Sigmoid colon (tissue), 4 donors: ENCODE measurements at regions not wholly inside any gene's neighbourhood (a gene's known extent, or its start where the extent isn't known, plus 50 kb on each side); places are given as distances from the start of the nearest gene placed in this dataset.

Source experiments
- EP300 ChIP-seq, 4 donors: sonication (generic); formaldehyde crosslinking; IDR thresholded peaks; one replicate each; pipeline ENCODE4 v1.6.1; 2017; ENCODE audit warnings: antibody characterized with exemption in 4 of 4
- POLR2A ChIP-seq, 2 donors: fragments of 450-650 bp; IDR thresholded peaks; one replicate each; pipeline ENCODE4 v1.6.1; 2016; ENCODE audit warnings: antibody characterized with exemption in 2 of 2, mild to moderate bottlenecking in 2 of 2, moderate library complexity in 2 of 2
- POLR2AphosphoS5 ChIP-seq, 4 donors: sonication (generic); formaldehyde crosslinking; IDR thresholded peaks; one replicate each; pipeline ENCODE4 v1.6.1; 2017; ENCODE audit warnings: antibody characterized with exemption in 4 of 4
- TF ChIP-seq, protein P1 (sequence below), 4 experiments: fragments of 450-650 bp in 3 of 4; fragments of 200-600 bp in 1 of 4; IDR thresholded peaks; one replicate each; pipeline ENCODE4 v1.5.1; 2016 to 2019; ENCODE audit warnings: antibody characterized with exemption in 4 of 4, mild to moderate bottlenecking in 3 of 4, moderate library complexity in 2 of 4

DNA sequence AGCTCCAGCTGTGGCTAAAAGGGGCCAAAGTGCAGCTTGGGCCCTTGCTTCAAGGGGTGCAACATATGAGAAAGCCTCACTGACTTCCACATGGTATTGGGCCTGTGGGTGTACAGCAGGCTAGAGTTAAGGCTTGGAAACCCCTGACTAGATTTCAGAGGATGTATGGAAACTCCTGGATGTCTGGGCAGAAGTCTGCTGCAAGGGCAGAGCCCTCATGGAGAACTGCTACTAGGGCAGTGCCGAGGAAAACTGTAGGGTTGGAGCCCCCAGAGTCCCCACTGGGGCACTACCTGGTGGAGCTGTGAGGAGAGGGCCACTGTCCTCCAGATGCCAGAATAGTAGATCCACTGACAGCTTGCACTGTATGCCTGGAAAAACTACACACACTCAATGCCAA, 69.5 kb downstream of the XCL2 start:
- TF ChIP-seq, protein P1, sequence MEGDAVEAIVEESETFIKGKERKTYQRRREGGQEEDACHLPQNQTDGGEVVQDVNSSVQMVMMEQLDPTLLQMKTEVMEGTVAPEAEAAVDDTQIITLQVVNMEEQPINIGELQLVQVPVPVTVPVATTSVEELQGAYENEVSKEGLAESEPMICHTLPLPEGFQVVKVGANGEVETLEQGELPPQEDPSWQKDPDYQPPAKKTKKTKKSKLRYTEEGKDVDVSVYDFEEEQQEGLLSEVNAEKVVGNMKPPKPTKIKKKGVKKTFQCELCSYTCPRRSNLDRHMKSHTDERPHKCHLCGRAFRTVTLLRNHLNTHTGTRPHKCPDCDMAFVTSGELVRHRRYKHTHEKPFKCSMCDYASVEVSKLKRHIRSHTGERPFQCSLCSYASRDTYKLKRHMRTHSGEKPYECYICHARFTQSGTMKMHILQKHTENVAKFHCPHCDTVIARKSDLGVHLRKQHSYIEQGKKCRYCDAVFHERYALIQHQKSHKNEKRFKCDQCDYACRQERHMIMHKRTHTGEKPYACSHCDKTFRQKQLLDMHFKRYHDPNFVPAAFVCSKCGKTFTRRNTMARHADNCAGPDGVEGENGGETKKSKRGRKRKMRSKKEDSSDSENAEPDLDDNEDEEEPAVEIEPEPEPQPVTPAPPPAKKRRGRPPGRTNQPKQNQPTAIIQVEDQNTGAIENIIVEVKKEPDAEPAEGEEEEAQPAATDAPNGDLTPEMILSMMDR (IDR thresholded peaks at IDR 0.05), result no peak
- TF ChIP-seq POLR2A (IDR thresholded peaks at IDR 0.05) (no peak), EP300 (IDR thresholded peaks at IDR 0.05) (no peak), POLR2AphosphoS5 (IDR thresholded peaks at IDR 0.05) (no peak)
